HepG2 (cell line): ENCODE measurements at regions not wholly inside any gene's neighbourhood (a gene's known extent, or its start where the extent isn't known, plus 50 kb on each side); places are given as distances from the start of the nearest gene placed in this dataset.

Experiments
- ATAC-seq: fragments of 200-7000 bp; cut with Tn5 transposase; 3 replicates; pipeline ENCODE4 v1.9.1; 2020; ENCODE audit warnings: mild to moderate bottlenecking, moderate library complexity
- BruUV-seq: library from RNA; stranded (reverse); fragments of 400-500 nt; replicated peaks from 2 replicates; lab custom pipeline; 2021; lab: Mats Ljungman, UMichigan
- CTCF ChIA-PET: fragments of 300-600 bp; formaldehyde crosslinking; extraction: SDS; loops from one replicate; lab custom pipeline; 2021; ENCODE audit warnings: low total read pairs, inconsistent platforms, low intra/inter-chr PET ratio; lab: Yijun Ruan, JAX
- POLR2A ChIA-PET: fragments of 350-600 bp; sonication (Branson Sonifier 250); formaldehyde crosslinking; loops from one replicate; lab custom pipeline; 2020; ENCODE audit warnings: antibody characterized with exemption, inconsistent platforms; lab: Yijun Ruan, JAX
- DNase-seq: peaks from one replicate; pipeline ENCODE4 v3.0.0-alpha.2; 2015; ENCODE audit warnings: low spot score
- FAIRE-seq: peaks from 3 replicates; lab custom pipeline; 2011; peaks lifted over from hg19 to GRCh38; lab: Jason Lieb, UNC
- H2AFZ ChIP-seq: one replicate; pipeline ENCODE4 v1.6.1; 2011; ENCODE audit warnings: low read length, inconsistent platforms
- H3K27ac ChIP-seq: fragments of 300-600 bp; 3 replicates; pipeline ENCODE4 v1.8.0; 2011; ENCODE audit warnings: mixed run types, mild to moderate bottlenecking, mixed read lengths, low read length, inconsistent platforms; ENCODE audit not compliant: insufficient read depth; ENCODE audit errors: extremely low read length
- H3K27me3 ChIP-seq, 2 experiments: fragments of 200-600 bp in 1 of 2; 2 replicates in 1 of 2; 3 replicates in 1 of 2; pipeline versions ENCODE4 v1.6.0 to v1.8.0; 2011; ENCODE audit warnings: low read length in 2 of 2, mild to moderate bottlenecking in 2 of 2, moderate library complexity in 2 of 2, inconsistent platforms in 1 of 2; ENCODE audit not compliant: insufficient read depth in 2 of 2, control insufficient read depth in 1 of 2
- H3K36me3 ChIP-seq, 2 experiments: fragments of 200-600 bp in 1 of 2; replicated peaks in 1 of 2; 2 replicates in 1 of 2; 3 replicates in 1 of 2; pipeline versions ENCODE4 v1.5.1 to v1.8.0; 2011; ENCODE audit warnings: low read length in 2 of 2, inconsistent platforms in 1 of 2; ENCODE audit not compliant: insufficient read depth in 2 of 2, control insufficient read depth in 1 of 2
- H3K4me1 ChIP-seq: 2 replicates; pipeline ENCODE4 v1.5.1; 2012; ENCODE audit warnings: low read length, inconsistent platforms; ENCODE audit not compliant: insufficient read depth
- H3K4me2 ChIP-seq: 2 replicates; pipeline ENCODE4 v1.6.0; 2011; ENCODE audit warnings: low read depth, low read length, inconsistent platforms
- H3K4me3 ChIP-seq, 3 experiments: fragments of 200-600 bp in 1 of 3; sonication (generic), shearing (Covaris generic) in 1 of 3; replicated peaks in 1 of 3; 2 replicates each; pipeline ENCODE4 v1.5.1; 2011 to 2016; ENCODE audit warnings: low read length in 3 of 3, inconsistent platforms in 2 of 3, low read depth in 2 of 3, mild to moderate bottlenecking in 2 of 3, control low read depth in 1 of 3, mixed read lengths in 1 of 3; ENCODE audit not compliant: insufficient read depth in 1 of 3
- H3K79me2 ChIP-seq: one replicate; pipeline ENCODE4 v1.6.1; 2011; ENCODE audit warnings: low read length, inconsistent platforms; ENCODE audit not compliant: insufficient read depth
- H3K9ac ChIP-seq: 2 replicates; pipeline ENCODE4 v1.6.0; 2011; ENCODE audit warnings: mild to moderate bottlenecking, low read depth, low read length, inconsistent platforms; ENCODE audit not compliant: insufficient read depth
- H3K9me3 ChIP-seq: 2 replicates; pipeline ENCODE4 v1.5.1; 2012; ENCODE audit warnings: mild to moderate bottlenecking, low read length
- H4K20me1 ChIP-seq: 2 replicates; pipeline ENCODE4 v1.6.0; 2011; ENCODE audit warnings: inconsistent platforms, mild to moderate bottlenecking, low read length, moderate library complexity; ENCODE audit not compliant: insufficient read depth
- JUNB ChIP-seq: sonication (generic); formaldehyde crosslinking; IDR thresholded peaks from 2 replicates; pipeline ENCODE4 v1.8.0; 2022; ENCODE audit warnings: missing genetic modification reagents, mild to moderate bottlenecking, borderline replicate concordance
- SOX13 ChIP-seq, 3 experiments: fragments of 450-650 bp in 1 of 3; sonication (generic) in 1 of 3; formaldehyde crosslinking in 1 of 3; IDR thresholded peaks in 2 of 3; conservative IDR thresholded peaks in 1 of 3; 2 replicates each; pipeline versions ENCODE4 v1.5.0 to v1.6.1; 2016 to 2020; ENCODE audit warnings: antibody characterized with exemption in 1 of 3, mild to moderate bottlenecking in 1 of 3, missing compliant biosample characterization in 1 of 3, missing genetic modification reagents in 1 of 3, moderate library complexity in 1 of 3
- TSC22D2 ChIP-seq: sonication (generic); formaldehyde crosslinking; IDR thresholded peaks from 2 replicates; pipeline ENCODE4 v1.5.1; 2020; ENCODE audit warnings: missing genetic modification reagents, mild to moderate bottlenecking, borderline replicate concordance
- ZFY ChIP-seq: sonication (generic); formaldehyde crosslinking; IDR thresholded peaks from 2 replicates; pipeline ENCODE4 v1.4.0; 2020; ENCODE audit warnings: missing genetic modification reagents
- ZNF234 ChIP-seq: sonication (generic); formaldehyde crosslinking; conservative IDR thresholded peaks from 2 replicates; pipeline ENCODE4 v1.5.1; 2020; ENCODE audit warnings: mild to moderate bottlenecking, missing genetic modification reagents
- ZNF768 ChIP-seq: sonication (generic); formaldehyde crosslinking; IDR thresholded peaks from 2 replicates; pipeline ENCODE4 v1.4.0; 2020; ENCODE audit warnings: missing genetic modification reagents
- ZNF772 ChIP-seq: sonication (generic); formaldehyde crosslinking; IDR thresholded peaks from 2 replicates; pipeline ENCODE4 v1.5.0; 2020; ENCODE audit warnings: mild to moderate bottlenecking, missing genetic modification reagents
- WGBS: methylation state at CpG from one replicate; pipeline ENCODE4 v1.1.6; 2017; ENCODE audit warnings: low lambda C conversion rate; 5-methylcytosine and 5-hydroxymethylcytosine counted together
- in situ Hi-C: cut with HindIII; loops from 2 replicates; pipeline ENCODE4 v1.10.0; 2017; ENCODE audit warnings: low pct_unique_long_range_greater_than_20kb; ENCODE audit not compliant: extremely low pct_ligation_motif_present
- intact Hi-C: fragments of 100-400 bp; cut with micrococcal nuclease; formaldehyde crosslinking; loops from one replicate; pipeline ENCODE4 v1.10.0; 2022; ENCODE audit not compliant: unreplicated experiment
- TF ChIP-seq, protein P1 (sequence below), 2 experiments: fragments of 450-650 bp in 1 of 2; sonication (generic) in 1 of 2; formaldehyde crosslinking in 1 of 2; IDR thresholded peaks; 2 replicates each; pipeline versions ENCODE4 v1.6.1 to v1.8.0; 2016 to 2022; ENCODE audit warnings: antibody characterized with exemption in 1 of 2, mild to moderate bottlenecking in 1 of 2, missing genetic modification reagents in 1 of 2

DNA sequence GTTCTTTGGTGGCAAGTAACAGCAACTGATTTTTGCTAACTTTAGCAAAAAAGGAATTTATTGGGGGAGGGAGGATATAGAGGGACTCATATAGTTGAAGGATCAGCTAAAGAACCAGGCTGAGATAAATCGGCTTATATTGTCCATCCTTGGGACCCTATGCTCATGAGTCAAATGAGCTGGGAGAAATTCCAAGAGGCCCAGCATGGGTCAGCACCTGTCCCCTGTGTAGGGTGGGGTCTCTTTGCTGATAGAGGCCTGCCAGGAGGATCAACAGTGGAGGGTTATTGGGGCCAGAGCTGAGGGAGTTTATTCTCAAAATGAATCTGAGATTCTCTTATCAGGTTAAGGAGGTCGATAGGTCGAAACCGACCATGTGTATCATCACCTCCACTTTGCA, 97.2 kb downstream of the VAPA start:
- ChIA-PET CTCF (no interaction called here), POLR2A (no interaction called here)
- intact Hi-C loops (no loop called here), in situ Hi-C loops (no loop called here)
- no peak for ATAC-seq
- H3K79me2 ChIP-seq, result no peaks in the 10 kb centered on the region
- no peak for TF ChIP-seq ZNF768 (CRISPR knock-in tag)
- no peak for TF ChIP-seq JUNB (CRISPR knock-in tag)
- no peak for TF ChIP-seq ZNF772 (CRISPR knock-in tag)
- TF ChIP-seq TSC22D2 (CRISPR knock-in tag), result no peak
- no peak for TF ChIP-seq ZNF234 (CRISPR knock-in tag)
- TF ChIP-seq, protein P1, sequence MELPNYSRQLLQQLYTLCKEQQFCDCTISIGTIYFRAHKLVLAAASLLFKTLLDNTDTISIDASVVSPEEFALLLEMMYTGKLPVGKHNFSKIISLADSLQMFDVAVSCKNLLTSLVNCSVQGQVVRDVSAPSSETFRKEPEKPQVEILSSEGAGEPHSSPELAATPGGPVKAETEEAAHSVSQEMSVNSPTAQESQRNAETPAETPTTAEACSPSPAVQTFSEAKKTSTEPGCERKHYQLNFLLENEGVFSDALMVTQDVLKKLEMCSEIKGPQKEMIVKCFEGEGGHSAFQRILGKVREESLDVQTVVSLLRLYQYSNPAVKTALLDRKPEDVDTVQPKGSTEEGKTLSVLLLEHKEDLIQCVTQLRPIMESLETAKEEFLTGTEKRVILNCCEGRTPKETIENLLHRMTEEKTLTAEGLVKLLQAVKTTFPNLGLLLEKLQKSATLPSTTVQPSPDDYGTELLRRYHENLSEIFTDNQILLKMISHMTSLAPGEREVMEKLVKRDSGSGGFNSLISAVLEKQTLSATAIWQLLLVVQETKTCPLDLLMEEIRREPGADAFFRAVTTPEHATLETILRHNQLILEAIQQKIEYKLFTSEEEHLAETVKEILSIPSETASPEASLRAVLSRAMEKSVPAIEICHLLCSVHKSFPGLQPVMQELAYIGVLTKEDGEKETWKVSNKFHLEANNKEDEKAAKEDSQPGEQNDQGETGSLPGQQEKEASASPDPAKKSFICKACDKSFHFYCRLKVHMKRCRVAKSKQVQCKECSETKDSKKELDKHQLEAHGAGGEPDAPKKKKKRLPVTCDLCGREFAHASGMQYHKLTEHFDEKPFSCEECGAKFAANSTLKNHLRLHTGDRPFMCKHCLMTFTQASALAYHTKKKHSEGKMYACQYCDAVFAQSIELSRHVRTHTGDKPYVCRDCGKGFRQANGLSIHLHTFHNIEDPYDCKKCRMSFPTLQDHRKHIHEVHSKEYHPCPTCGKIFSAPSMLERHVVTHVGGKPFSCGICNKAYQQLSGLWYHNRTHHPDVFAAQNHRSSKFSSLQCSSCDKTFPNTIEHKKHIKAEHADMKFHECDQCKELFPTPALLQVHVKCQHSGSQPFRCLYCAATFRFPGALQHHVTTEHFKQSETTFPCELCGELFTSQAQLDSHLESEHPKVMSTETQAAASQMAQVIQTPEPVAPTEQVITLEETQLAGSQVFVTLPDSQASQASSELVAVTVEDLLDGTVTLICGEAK (IDR thresholded peaks at IDR 0.05), result no peak
- TF ChIP-seq, protein P1 (CRISPR knock-in tag; IDR thresholded peaks at IDR 0.05), result no peak
- TF ChIP-seq SOX13 (IDR thresholded peaks at IDR 0.05), result no peak
- no peak for TF ChIP-seq SOX13 (CRISPR knock-in tag; conservative IDR thresholded peaks at IDR 0.05 in 1 of 2, IDR thresholded peaks at IDR 0.05 in 1 of 2)
- TF ChIP-seq ZFY (CRISPR knock-in tag), result no peak
- no peaks in the 10 kb centered on the region for H3K4me1 ChIP-seq
- H3K36me3 ChIP-seq, result no peaks in the 10 kb centered on the region
- 40% methylated on average over 4 of the region's 4 CpGs for WGBS
- no peak overlapping the region for H3K4me3 ChIP-seq
- no peak overlapping the region for H2AFZ ChIP-seq
- H3K27me3 ChIP-seq, result peaks cover 0 to 11% of the 10 kb centered on the region in 2 experiments; a peak in 1 of 5 replicates
- FAIRE-seq, result no peak
- no peak overlapping the region for H3K9ac ChIP-seq
- no TSS peak for BruUV-seq
- H3K9me3 ChIP-seq, result no peaks in the 10 kb centered on the region
- H3K27ac ChIP-seq, result no peak overlapping the region
- no peak for DNase-seq
- H4K20me1 ChIP-seq, result no peaks in the 10 kb centered on the region
- no peak overlapping the region for H3K4me2 ChIP-seq
